Left lung (tissue), 4 donors: ENCODE measurements at regions not wholly inside any gene's neighbourhood (a gene's known extent, or its start where the extent isn't known, plus 50 kb on each side); places are given as distances from the start of the nearest gene placed in this dataset.
A peak's percentile ranks its signal among the peaks of the same experiment; 100 is the strongest.

Experiments
- ATAC-seq: fragments of 200-7000 bp; cut with Tn5 transposase; one replicate; pipeline ENCODE4 v1.9.1; 2020; ENCODE audit warnings: moderate library complexity
- DNase-seq, 4 donors: peaks; one replicate each; pipeline ENCODE4 v3.0.0-alpha.2; 2013 to 2020
- H3K27ac ChIP-seq, 2 donors: fragments of 200-600 bp; sonication (generic) in 1 of 2; one replicate each; pipeline versions ENCODE4 v1.5.0 to v1.8.0; 2020 to 2021
- H3K27me3 ChIP-seq, 2 donors: fragments of 200-600 bp; sonication (generic) in 1 of 2; one replicate each; pipeline versions ENCODE4 v1.5.0 to v1.8.0; 2020 to 2021
- H3K36me3 ChIP-seq, 2 donors: fragments of 200-600 bp; sonication (generic) in 1 of 2; one replicate each; pipeline versions ENCODE4 v1.5.0 to v1.8.0; 2020 to 2021
- H3K4me1 ChIP-seq, 2 donors: fragments of 200-600 bp; one replicate each; pipeline ENCODE4 v1.8.0; 2021
- H3K4me3 ChIP-seq, 2 donors: fragments of 200-600 bp; sonication (generic) in 1 of 2; one replicate each; pipeline versions ENCODE4 v1.5.0 to v1.8.0; 2020 to 2021; ENCODE audit warnings: mild to moderate bottlenecking in 1 of 2
- H3K9me3 ChIP-seq, 2 donors: fragments of 200-600 bp; sonication (generic) in 1 of 2; one replicate each; pipeline versions ENCODE4 v1.5.0 to v1.8.0; 2020 to 2021
- CTCF ChIP-seq, 2 donors: fragments of 200-600 bp; sonication (generic) in 1 of 2; IDR thresholded peaks; one replicate each; pipeline versions ENCODE4 v1.5.0 to v1.8.0; 2021; ENCODE audit warnings: antibody characterized with exemption in 2 of 2
- intact Hi-C, 2 donors: fragments of 100-400 bp; cut with DNase I; formaldehyde crosslinking; loops; one replicate each; pipeline versions ENCODE4 v1.11.2 to v1.14.2; 2022
- donor health status: DM: no; HTN: yes; CAD: no.
- donor health status: DM: no; HTN: no; CAD: no.

DNA sequence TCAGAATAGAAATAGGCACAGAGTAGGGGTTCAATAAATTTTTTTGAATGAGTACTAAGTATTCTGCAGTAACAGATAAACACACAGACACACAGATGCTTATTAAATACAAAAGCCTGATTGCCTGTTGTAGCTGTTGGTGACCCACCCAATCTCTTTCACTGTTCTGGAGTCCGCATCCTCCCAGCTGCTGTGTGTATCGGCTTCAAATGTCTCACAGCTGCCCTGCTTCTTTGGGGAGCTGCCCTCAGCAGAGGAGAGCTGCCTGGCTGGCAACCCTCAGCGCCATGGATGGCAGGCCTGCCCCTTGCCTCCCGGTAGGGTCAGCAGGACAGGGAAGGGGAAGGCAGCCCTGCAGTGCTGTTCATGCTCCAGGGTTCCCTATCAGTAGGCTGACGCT, 50.5 kb upstream of the PRNP start:
- Histone ChIP-seq H3K27me3 (no peaks in the 10 kb centered on the region), H3K9me3 (no peaks in the 10 kb centered on the region), H3K36me3 (no peaks in the 10 kb centered on the region), H3K4me3 (no peak overlapping the region), H3K27ac (no peak overlapping the region), H3K4me1 (peaks cover 0 to 18% of the 10 kb centered on the region in 2 donors)
- intact Hi-C loops: no loop called here
- TF ChIP-seq CTCF (IDR thresholded peaks at IDR 0.05): no peak
- DNase-seq (no peak), ATAC-seq (no peak)

DNA sequence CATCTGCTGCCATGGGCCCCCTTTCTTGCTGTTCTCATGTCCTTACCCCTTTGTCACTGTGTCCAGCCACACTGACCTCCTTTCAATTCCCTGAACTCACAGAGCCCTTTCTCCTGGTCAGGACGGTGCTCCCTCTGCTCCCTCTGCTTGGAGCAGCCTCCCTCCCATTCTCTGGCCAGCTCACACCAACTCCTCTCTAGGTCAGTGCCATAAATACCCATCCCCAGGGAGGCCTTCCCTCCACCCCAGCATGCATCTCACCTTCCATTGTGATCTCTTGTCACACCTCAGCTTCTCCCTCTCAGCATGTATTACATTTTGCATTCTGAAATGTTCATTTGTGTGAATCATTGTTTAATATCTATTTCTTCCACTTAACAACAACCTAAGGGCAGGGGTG, 50.9 kb upstream of the PRNP start:
- DNase-seq (no peak), ATAC-seq (no peak)
- H3K4me1 ChIP-seq: peaks cover 0 to 18% of the 10 kb centered on the region in 2 donors
- no peaks in the 10 kb centered on the region for H3K27me3 ChIP-seq
- H3K27ac ChIP-seq: no peak overlapping the region
- intact Hi-C loops: no loop called here
- no peak overlapping the region for H3K4me3 ChIP-seq
- TF ChIP-seq CTCF (IDR thresholded peaks at IDR 0.05): no peak
- H3K36me3 ChIP-seq: no peaks in the 10 kb centered on the region
- no peaks in the 10 kb centered on the region for H3K9me3 ChIP-seq

GRCh38 chr20:4633780-4634179, 52.5 kb upstream of the PRNP start:
- Histone ChIP-seq H3K27me3 (no peaks in the 10 kb centered on the region), H3K4me1 (peaks cover 0 to 18% of the 10 kb centered on the region in 2 donors), H3K36me3 (no peaks in the 10 kb centered on the region), H3K27ac (peak overlapping the region in 1 of 2 donors; percentile 53), H3K9me3 (no peaks in the 10 kb centered on the region), H3K4me3 (no peak overlapping the region)
- intact Hi-C loops: no loop called here
- no peak for TF ChIP-seq CTCF (IDR thresholded peaks at IDR 0.05)
- ATAC-seq (peak; percentile 65), DNase-seq (no peak)

DNA sequence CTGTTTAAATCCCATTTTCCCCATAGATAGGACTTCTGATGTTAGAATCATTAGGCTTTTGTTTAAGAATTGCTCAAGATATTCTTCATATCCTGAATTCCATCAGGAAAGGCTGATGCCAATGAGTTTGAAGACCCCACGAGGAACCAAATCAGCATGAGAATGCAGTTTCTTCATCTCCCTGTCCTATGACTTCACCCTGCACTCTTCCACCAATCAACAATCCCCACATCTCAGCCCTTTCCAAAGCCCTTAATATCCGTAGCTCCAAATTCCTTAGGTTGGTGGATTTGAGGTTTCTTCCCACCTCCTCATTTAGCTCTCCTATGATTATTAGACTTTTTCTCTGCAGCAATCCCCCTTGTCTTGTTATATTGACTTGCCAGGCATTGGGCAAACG, 52.9 kb upstream of the PRNP start:
- Histone ChIP-seq H3K9me3 (no peaks in the 10 kb centered on the region), H3K4me3 (no peak overlapping the region), H3K4me1 (peaks cover 0 to 18% of the 10 kb centered on the region in 2 donors), H3K36me3 (no peaks in the 10 kb centered on the region), H3K27ac (peak overlapping the region in 1 of 2 donors; percentile 53), H3K27me3 (no peaks in the 10 kb centered on the region)
- intact Hi-C loops: no loop called here
- no peak for ATAC-seq
- no peak for TF ChIP-seq CTCF (IDR thresholded peaks at IDR 0.05)
- DNase-seq: no peak

DNA sequence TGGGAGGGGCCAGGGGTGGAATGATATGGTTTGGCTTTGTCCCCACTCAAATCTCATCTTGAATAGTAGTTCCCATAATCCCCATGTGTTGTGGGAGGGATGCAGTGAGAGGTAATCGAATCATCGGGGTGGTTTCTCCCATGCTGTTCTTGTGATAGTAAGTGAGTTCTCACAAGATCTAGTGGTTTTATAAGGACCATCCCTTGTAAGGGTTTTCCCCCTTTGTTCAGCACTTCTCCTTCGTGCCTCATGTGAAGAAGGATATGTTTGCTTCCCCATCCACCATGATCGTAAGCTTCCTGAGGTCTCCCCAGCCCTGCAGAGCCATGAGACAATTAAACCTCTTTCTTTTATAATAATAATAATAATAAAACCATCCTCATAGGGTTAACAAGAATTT, 53.4 kb upstream of the PRNP start:
- ATAC-seq: no peak
- H3K9me3 ChIP-seq: no peaks in the 10 kb centered on the region
- H3K4me1 ChIP-seq: peaks cover 0 to 18% of the 10 kb centered on the region in 2 donors

More for the DNA sequence above, 53.4 kb upstream of the PRNP start:
- intact Hi-C loops: no loop called here
- H3K4me3 ChIP-seq: no peak overlapping the region
- no peak for TF ChIP-seq CTCF (IDR thresholded peaks at IDR 0.05)
- peak overlapping the region in 1 of 2 donors; percentile 53 for H3K27ac ChIP-seq
- H3K36me3 ChIP-seq: no peaks in the 10 kb centered on the region
- no peaks in the 10 kb centered on the region for H3K27me3 ChIP-seq
- no peak for DNase-seq
